ENCODE measurements at regions not wholly inside any gene's neighbourhood (a gene's known extent, or its start where the extent isn't known, plus 50 kb on each side); places are given as distances from the start of the nearest gene placed in this dataset.

- Mint-ChIP-seq H3K36me3 (ENCODE audit: insufficient read depth, unreplicated experiment) (no peaks in the 10 kb centered on the region), H3K27me3 (ENCODE audit: insufficient read depth, unreplicated experiment) (peaks cover 42% of the 10 kb centered on the region), H3K4me3 (ENCODE audit: unreplicated experiment) (no peak overlapping the region), H3K9me3 (ENCODE audit: unreplicated experiment) (no peaks in the 10 kb centered on the region), H3K4me1 (ENCODE audit: insufficient read depth, unreplicated experiment) (peaks cover 10% of the 10 kb centered on the region), H3K27ac (ENCODE audit: low read depth, unreplicated experiment) (no peak overlapping the region)
- POLR2A ChIA-PET = no interaction called here
- no peak for DNase-seq (ENCODE audit: unreplicated experiment)
- CTCF ChIA-PET = interaction anchor here (0.6 kb wide), 1 partner anchor 568 kb away, joined by 3 read pairs; no protein-coding TSS in a partner anchor
- intact Hi-C loops (cut with micrococcal nuclease) = loop anchor here (10.0 kb wide), 1 partner anchor 132 kb away; no protein-coding TSS in a partner anchor
- BruUV-seq (replicated peaks) = no TSS peak
- TF ChIP-seq CTCF (IDR thresholded peaks at IDR 0.05; ENCODE audit: unreplicated experiment) = no peak
Observed at GRCh38 chr20:60132827-60133670, 174.8 kb downstream of the CDH26 start.

GRCh38 chr20:60135276-60135675, 177.1 kb downstream of the CDH26 start:
- H3K36me3 Mint-ChIP-seq (ENCODE audit: insufficient read depth, unreplicated experiment) = no peaks in the 10 kb centered on the region
- CTCF ChIA-PET = interaction anchor here (0.6 to 1.5 kb wide), 2 partner anchors 76 to 429 kb away, joined by 3 to 5 read pairs; no protein-coding TSS in a partner anchor
- H3K9me3 Mint-ChIP-seq (ENCODE audit: unreplicated experiment) = no peaks in the 10 kb centered on the region
- H3K4me3 Mint-ChIP-seq (ENCODE audit: unreplicated experiment) = no peak overlapping the region
- BruUV-seq (replicated peaks) = no TSS peak
- no peak overlapping the region for H3K27ac Mint-ChIP-seq (ENCODE audit: low read depth, unreplicated experiment)
- H3K4me1 Mint-ChIP-seq (ENCODE audit: insufficient read depth, unreplicated experiment) = peaks cover 10% of the 10 kb centered on the region
- intact Hi-C loops (cut with micrococcal nuclease) = loop anchor here (5.0 to 10.0 kb wide), 2 partner anchors 130 to 188 kb away; no protein-coding TSS in a partner anchor
- no peak for TF ChIP-seq CTCF (IDR thresholded peaks at IDR 0.05; ENCODE audit: unreplicated experiment)
- DNase-seq (ENCODE audit: unreplicated experiment) = no peak
- peaks cover 26% of the 10 kb centered on the region for H3K27me3 Mint-ChIP-seq (ENCODE audit: insufficient read depth, unreplicated experiment)
- POLR2A ChIA-PET = interaction anchor here (0.6 to 0.7 kb wide), 2 partner anchors 194 to 528 kb away, joined by 3 read pairs; no protein-coding TSS in a partner anchor

- DNase-seq (ENCODE audit: unreplicated experiment) = no peak
- H3K4me1 Mint-ChIP-seq (ENCODE audit: insufficient read depth, unreplicated experiment) = peaks cover 10% of the 10 kb centered on the region
- intact Hi-C loops (cut with micrococcal nuclease) = loop anchor here (5.0 to 10.0 kb wide), 2 partner anchors 128 to 190 kb away; no protein-coding TSS in a partner anchor
- ChIA-PET CTCF (interaction anchor here (0.6 to 2.1 kb wide), 19 partner anchors 10 to 1750 kb away, joined by 3 to 17 read pairs (median 4); no protein-coding TSS in a partner anchor), POLR2A (interaction anchor here (1.2 kb wide), 1 partner anchor 80 kb away, joined by 3 read pairs; no protein-coding TSS in a partner anchor)
- no peak overlapping the region for H3K4me3 Mint-ChIP-seq (ENCODE audit: unreplicated experiment)
- no peak for TF ChIP-seq CTCF (IDR thresholded peaks at IDR 0.05; ENCODE audit: unreplicated experiment)
- no peaks in the 10 kb centered on the region for H3K36me3 Mint-ChIP-seq (ENCODE audit: insufficient read depth, unreplicated experiment)
- H3K27ac Mint-ChIP-seq (ENCODE audit: low read depth, unreplicated experiment) = no peak overlapping the region
- no TSS peak for BruUV-seq (replicated peaks)
- H3K9me3 Mint-ChIP-seq (ENCODE audit: unreplicated experiment) = no peaks in the 10 kb centered on the region
- peaks cover 22% of the 10 kb centered on the region for H3K27me3 Mint-ChIP-seq (ENCODE audit: insufficient read depth, unreplicated experiment)
Observed at GRCh38 chr20:60136645-60137401, 178.6 kb downstream of the CDH26 start.
